RPMI7951 (cell line): ENCODE measurements at regions not wholly inside any gene's neighbourhood (a gene's known extent, or its start where the extent isn't known, plus 50 kb on each side); places are given as distances from the start of the nearest gene placed in this dataset.

ENCODE experiments used
- DNase-seq: peaks from one replicate; pipeline ENCODE4 v3.0.0-alpha.2; 2012; ENCODE audit warnings: low read depth

GRCh38 chr2:120656273-120656950 is 79.3 kb upstream of the GLI2 start:
- DNase-seq = no peak

GRCh38 chr2:120658042-120658769 is 77.5 kb upstream of the GLI2 start:
- no peak for DNase-seq

GRCh38 chr2:120658770-120659158 is 76.9 kb upstream of the GLI2 start:
- DNase-seq = no peak

- DNase-seq = no peak
Measured at GRCh38 chr2:120659275-120659977, 76.2 kb upstream of the GLI2 start.

GRCh38 chr2:120660056-120660694 is 75.5 kb upstream of the GLI2 start:
- no peak for DNase-seq

- DNase-seq = no peak
Measured at GRCh38 chr2:120660771-120661459, 74.8 kb upstream of the GLI2 start.

GRCh38 chr2:120661551-120661950 is 74.1 kb upstream of the GLI2 start:
- DNase-seq = no peak

GRCh38 chr2:120662046-120662445 is 73.6 kb upstream of the GLI2 start:
- DNase-seq = no peak

- DNase-seq = no peak
Measured at GRCh38 chr2:120662746-120663145, 72.9 kb upstream of the GLI2 start.

GRCh38 chr2:120666433-120666832 is 69.2 kb upstream of the GLI2 start:
- DNase-seq = no peak

GRCh38 chr2:120667981-120668380 is 67.7 kb upstream of the GLI2 start:
- DNase-seq = peak; percentile 33

- DNase-seq = peak; percentile 35
Measured at GRCh38 chr2:120669121-120669952, 66.3 kb upstream of the GLI2 start.

GRCh38 chr2:120669971-120670370 is 65.7 kb upstream of the GLI2 start:
- no peak for DNase-seq

- DNase-seq = no peak
Measured at GRCh38 chr2:120670371-120670770, 65.3 kb upstream of the GLI2 start.

- DNase-seq = no peak
Measured at GRCh38 chr2:120670771-120671480, 64.7 kb upstream of the GLI2 start.

- no peak for DNase-seq
Measured at GRCh38 chr2:120672526-120673204, 63.0 kb upstream of the GLI2 start.

GRCh38 chr2:120673205-120673550 is 62.5 kb upstream of the GLI2 start:
- no peak for DNase-seq

- no peak for DNase-seq
Measured at GRCh38 chr2:120673571-120674061, 62.1 kb upstream of the GLI2 start.
